ENCODE measurements at regions not wholly inside any gene's neighbourhood (a gene's known extent, or its start where the extent isn't known, plus 50 kb on each side); places are given as distances from the start of the nearest gene placed in this dataset.

DNA sequence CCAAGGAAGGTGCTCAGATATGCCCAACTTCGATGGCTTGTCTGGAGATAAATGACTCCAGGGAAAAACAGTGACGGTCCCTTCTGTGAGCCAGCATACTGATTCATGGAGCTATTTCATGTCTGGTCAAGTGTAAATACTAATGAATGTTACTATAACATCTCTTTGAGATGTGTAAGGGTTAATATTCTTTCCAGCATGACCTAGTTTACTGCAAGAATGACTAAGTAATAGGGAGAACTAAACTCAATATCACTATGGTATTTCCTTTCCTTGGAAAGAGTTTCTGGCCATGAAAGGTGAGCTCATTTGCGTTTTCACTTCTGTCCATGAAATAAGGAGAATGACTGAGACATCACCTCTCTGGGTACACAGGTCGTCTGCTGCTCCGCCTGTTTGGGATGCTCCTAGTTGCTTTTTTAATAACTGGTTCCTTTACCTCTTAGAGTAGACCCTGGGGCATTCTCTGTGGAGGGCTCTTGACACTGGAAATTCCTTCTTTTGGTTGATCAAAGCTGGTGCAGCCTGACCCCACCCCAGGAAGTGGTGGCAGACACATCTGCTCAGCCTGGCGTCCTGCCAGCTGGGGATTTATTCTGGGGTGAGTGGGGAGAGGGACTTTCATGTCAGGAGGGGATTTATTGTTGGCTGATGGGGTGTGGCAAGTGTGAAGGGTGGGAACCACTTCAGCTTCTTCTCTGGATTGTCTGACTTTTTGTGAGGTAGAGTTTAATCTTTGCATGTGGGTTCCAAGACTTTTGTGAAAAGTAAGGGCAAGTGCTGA is 250.0 kb upstream of the MPDZ start:
- TF ChIP-seq POLR2A (IDR thresholded peaks at IDR 0.05; ENCODE audit: low read depth) (no peak), POLR2AphosphoS5 (IDR thresholded peaks at IDR 0.05) (no peak)

Measured in esophagus muscularis mucosa (tissue), 2 donors.